HG03280 (cell line): ENCODE measurements at regions not wholly inside any gene's neighbourhood (a gene's known extent, or its start where the extent isn't known, plus 50 kb on each side); places are given as distances from the start of the nearest gene placed in this dataset.
"Not testable (repeated sequence)": the region's sequence is repeated elsewhere in the genome, so short reads cannot be mapped to it uniquely, and the experiment has no call there.

Experiments used
- ATAC-seq: cut with Tn5 transposase; IDR thresholded peaks from one replicate; pipeline ENCODE4 v1.9.1; 2021; ENCODE audit warnings: mild to moderate bottlenecking, moderate library complexity; ENCODE audit not compliant: unreplicated experiment

DNA sequence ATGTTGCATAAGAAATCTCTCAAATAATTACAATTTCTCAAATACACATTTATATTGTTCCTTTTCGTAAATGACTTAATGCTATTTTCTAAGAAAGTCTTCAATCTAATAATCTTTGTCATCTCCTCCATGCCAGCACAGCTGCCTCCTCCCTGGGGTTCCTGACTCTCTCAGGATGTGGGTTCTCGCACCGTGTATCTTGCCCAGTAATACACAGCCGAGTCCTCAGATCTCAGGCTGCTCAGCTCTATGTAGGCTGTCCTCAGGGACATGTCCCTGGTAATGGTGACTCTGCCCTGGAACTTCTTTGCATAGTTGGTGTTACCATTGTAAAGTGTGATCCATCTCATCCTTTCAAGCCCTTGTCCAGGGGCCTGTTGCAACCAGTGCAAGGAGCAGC, 1177.3 kb downstream of the TMEM121 start:
- not testable (repeated sequence) for ATAC-seq

DNA sequence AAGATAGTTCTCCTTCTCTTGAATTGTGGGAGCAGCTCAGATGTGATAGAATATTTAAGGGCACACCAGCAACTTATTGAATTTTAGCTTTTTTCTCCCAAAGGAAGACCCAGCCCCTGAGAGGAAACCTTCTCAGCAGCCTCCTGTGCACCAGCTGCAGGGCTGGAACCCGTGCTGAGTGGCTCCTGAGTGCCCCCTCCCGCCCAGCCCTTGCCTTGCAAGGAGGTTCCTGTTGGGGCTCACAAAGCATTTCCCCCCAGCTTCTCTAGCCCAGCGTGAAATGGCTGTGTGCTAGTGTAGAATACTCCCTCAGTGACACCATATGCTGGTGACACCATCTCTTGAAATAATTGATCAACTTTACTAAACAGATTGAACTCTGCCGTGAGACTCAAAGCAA, 1180.1 kb downstream of the TMEM121 start:
- ATAC-seq = not testable (repeated sequence)

DNA sequence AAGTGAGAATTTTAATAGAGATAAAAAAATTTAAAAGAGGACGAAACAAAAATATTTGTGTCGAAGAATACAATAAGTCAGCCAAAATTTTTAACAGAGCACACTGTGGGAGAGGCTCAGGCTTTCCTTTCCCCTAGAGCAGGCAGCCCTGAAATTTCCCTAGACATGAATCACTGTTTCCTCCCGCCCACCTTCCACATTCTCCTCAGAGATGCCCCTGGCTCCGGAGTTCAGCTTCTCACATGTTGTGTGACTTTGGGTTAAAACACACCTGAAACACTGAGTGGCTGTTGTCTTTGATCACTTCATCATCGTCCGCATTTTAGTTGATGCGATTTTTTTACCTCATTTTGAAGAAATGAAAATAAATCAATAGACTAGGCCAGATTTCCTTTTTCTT, 1183.8 kb downstream of the TMEM121 start:
- ATAC-seq = not testable (repeated sequence)

DNA sequence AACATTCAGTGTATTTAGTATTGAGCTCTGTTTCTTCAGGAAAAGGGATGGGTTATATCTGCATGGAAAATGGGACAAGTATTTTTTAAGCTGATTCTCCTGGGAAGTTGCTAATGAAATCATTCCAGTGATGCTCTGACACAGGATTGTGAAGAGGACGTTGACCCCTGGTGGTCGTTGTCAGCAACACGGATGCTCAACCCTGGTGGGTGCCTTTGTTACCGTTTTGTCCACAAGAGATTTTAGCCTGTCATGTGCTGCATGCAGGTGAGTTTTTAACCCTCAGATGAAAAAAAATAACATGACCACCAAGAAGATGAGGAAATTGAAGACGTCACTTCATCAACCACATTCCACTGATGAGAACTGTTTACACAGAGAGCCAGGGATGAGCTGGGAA, 1186.1 kb downstream of the TMEM121 start:
- not testable (repeated sequence) for ATAC-seq

DNA sequence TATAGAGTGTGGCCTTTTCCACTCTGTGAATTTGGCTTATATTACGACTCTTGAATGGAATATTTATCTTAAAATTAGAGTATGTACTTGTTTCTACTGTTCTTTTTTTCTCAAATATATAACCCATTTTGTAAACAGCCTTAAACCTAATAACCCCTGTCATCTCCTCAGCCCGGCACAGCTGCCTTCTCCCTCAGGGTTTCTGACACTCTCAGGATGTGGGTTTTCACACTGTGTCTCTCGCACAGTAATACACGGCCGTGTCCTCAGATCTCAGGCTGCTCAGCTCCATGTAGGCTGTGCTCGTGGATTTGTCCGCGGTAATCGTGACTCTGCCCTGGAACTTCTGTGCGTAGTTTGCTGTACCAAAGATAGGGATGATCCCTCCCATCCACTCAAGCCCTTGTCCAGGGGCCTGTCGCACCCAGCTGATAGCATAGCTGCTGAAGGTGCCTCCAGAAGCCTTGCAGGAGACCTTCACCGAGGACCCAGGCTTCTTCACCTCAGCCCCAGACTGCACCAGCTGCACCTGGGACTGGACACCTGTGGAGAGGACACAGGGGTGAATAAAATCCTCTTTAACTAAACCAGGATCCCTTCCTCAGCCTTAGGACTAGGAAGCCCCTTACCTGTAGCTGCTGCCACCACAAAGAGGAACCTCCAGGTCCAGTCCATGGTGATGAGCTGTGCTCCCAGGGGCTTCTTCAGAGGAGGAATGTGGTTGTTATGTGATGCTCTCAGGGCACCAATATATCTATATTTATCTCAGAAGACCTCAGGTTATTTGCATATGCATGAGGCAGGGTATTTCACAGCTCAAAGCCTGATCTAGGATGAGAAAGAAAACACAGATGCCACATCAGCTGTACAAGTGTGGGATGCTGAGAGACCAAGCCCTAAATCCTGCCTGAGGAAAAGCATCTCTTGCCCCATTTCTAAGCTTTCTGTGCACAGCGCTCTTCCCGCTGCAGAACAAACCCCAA, 1188.4 kb downstream of the TMEM121 start:
- not testable (repeated sequence) for ATAC-seq

DNA sequence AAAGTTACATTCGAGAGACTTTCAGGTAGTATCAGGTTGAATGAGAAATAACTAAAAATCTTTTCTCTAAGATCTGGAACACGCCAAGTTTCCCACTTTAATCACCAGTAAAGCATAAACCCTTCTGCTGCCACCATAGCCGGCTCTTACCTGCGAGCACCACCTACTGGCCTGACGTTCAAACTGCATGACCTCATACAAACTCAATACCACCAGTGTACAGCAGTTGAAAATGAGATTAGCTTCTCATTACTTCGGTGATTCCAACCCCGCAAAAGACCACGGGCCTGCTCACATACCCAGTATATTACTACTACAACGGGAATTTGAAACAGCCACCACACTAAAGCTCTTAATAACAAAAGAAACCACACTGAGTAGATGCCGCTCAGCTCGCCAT, 1191.2 kb downstream of the TMEM121 start:
- ATAC-seq = peak; percentile 72

DNA sequence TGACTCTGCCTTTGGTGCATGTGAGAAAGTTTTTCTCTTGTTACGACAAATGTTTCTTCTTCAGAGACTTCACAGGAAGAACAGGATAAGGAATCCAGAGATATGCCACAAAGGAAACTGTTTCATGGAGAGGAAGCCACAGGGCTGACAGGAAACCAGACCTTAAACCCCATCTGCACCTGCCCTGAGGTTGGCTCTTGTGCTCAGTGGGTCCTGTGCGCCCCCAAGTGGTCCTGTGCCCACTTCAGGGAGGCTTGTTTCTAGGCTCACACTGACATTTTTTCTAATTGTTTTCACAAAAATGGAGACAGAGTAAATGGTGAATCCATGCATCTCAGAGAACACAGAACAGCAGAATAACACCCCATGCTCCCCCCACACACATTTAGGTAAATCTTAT, 1193.5 kb downstream of the TMEM121 start:
- ATAC-seq = not testable (repeated sequence)

DNA sequence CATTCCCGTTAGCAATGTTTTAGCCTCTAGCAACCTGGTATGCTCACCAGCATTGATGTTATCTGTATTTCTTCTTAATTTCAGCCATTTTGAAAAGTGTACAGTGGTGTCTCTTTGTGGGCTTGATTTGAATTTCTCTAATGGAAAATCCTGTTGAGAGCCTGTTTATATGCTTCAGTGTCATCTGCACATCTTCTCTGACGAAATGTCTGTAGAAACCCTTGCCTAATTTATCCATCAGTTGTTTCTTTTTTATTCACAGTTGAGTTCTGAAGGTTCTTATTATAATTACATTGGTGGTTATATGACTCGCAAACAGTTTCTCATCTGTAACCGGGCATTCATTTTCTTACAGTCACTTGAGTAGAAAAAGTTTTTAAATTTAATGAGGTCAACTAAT, 1195.5 kb downstream of the TMEM121 start:
- not testable (repeated sequence) for ATAC-seq

DNA sequence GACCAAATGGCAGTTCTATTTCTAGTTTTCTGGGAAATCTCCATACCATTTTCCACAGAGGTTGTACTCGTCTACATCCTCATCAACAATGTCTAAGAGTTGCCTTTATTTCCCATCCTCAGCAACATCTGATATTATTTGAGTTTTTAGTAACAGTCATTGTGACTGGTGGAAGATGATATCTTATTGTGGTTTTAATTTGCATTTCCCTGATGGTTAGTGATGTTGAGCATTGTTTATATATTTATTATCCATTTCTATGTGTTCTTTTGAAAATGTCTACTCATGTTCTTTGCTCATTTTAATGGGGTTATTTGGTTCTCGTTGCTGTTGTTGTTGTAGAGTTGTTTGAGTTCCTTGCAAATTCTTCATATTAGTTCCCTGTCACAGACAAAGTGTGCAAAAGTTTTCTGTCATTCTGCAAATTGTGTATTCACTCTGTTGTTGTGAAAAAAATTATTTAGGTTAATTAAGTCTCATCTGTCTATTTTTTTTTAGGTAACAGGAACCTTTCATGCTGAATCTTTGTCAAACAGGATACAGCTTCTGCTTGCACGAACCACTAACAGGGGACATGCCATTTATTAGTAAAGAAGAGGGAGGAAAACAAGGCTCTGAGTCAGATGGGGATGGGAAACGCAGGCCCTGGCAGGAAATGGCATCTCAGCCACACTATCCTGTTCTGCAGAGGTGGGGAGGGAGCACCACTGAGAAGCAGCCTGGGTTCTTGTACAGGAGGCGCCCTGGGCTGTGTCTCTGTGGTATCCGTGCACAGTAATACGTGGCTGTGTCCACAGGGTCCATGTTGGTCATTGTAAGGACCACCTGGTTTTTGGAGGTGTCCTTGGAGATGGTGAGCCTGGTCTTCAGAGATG, 1196.7 kb downstream of the TMEM121 start:
- not testable (repeated sequence) for ATAC-seq

DNA sequence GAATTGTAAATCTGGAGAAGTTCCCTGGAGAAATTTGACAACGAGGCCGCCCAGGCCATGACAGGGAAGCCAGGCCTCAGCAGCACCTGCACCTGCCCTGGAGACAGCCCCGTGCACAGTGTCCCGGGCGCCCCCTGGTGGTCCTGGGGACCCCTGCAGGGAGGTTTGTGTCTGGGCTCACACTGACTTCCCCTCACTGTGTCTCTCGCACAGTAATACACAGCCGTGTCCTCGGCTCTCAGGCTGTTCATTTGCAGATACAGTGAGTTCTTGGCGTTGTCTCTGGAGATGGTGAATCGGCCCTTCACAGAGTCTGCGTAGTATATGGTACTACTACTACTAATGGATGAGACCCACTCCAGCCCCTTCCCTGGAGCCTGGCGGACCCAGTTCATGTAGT, 1201.6 kb downstream of the TMEM121 start:
- ATAC-seq = not testable (repeated sequence)

DNA sequence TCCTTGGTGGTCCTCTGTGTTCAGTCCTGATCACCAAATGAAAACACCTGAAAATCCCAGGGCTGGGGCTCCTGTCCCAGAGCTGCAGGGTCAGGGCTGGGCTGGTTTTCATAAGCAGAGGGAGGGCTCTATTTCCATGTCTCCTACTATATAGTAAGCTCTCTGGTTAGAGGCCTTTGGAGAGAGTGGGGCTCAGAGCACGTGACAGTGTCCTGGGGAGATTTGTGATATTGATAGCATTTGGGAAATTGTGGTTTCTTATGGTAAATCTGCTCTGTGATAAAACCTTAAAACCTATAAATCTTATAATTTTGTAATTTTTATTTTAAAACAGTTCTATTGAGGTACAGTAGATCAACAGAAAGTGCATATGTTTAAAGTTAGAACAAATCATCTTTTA, 1202.2 kb downstream of the TMEM121 start:
- ATAC-seq = no peak

DNA sequence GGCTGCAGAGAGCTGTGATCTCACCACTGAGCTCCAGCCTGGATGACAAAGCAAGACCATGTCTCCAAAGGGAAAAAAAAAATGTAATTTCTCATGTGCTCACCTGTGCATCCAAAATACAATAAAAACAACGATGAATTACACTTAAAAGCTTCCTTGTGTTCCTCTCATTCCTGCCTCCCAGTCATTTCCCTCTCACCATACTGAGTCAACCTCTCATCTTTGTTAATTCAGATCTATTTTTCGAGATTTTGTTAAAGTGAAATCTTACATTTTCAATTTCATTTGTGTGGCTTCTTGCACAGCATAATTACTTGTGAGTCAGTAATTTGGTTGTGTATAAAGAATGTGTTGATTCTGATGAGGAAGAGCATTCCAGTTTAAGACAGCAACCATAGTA, 1203.2 kb downstream of the TMEM121 start:
- no peak for ATAC-seq

DNA sequence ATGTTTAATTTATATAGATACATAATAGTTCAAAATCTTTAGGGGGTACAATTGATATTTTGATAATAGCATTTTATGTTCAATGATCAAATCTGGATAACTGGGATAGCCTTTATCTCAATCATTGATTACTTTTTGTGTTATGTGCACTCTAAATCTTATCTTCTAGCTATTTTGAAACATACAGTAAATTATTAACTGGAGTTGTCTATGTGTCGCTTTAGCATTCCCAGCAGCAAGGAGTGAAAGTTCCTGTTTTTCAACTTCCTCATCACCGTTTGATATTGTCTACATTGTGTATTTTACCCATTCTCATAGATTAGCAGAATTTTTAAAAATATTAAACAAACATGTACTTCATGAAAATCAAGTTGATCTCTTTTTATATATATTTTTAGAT, 1207.4 kb downstream of the TMEM121 start:
- ATAC-seq = no peak

DNA sequence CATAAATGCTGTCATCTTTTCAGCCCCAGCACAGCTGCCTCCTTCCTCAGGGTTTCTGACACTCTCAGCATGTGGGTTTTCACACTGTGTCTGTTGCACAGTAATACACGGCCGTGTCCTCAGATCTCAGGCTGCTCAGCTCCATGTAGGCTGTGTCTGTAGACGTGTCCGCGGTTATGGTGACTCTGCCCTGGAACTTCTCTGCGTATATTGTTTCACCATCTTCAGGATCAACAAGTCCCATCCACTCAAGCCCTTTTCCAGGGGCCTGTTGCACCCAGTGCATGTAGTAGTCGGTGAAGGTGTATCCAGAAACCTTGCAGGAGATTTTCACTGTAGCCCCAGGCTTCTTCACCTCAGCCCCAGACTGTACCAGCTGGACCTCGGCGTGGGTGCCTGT, 1210.6 kb downstream of the TMEM121 start:
- ATAC-seq = no peak

DNA sequence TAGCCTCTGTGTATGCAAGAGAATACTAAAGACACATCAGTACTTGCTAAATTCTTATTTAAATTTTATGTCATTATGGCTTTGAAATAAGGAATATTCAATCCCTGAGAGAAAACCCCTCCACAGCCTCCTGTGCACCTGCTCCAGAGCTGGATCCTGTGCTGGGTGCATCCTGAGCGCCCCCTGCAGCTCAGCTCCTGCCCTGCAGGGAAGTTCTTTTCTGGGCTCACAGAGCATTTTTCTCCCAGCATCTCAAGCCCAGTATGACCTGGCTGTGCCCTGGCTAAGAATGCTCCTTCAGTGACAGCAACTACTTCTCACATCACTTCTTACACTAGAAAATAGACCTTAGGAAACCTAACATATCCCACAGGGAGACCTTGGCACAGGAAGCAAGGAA, 1211.7 kb downstream of the TMEM121 start:
- ATAC-seq = no peak

DNA sequence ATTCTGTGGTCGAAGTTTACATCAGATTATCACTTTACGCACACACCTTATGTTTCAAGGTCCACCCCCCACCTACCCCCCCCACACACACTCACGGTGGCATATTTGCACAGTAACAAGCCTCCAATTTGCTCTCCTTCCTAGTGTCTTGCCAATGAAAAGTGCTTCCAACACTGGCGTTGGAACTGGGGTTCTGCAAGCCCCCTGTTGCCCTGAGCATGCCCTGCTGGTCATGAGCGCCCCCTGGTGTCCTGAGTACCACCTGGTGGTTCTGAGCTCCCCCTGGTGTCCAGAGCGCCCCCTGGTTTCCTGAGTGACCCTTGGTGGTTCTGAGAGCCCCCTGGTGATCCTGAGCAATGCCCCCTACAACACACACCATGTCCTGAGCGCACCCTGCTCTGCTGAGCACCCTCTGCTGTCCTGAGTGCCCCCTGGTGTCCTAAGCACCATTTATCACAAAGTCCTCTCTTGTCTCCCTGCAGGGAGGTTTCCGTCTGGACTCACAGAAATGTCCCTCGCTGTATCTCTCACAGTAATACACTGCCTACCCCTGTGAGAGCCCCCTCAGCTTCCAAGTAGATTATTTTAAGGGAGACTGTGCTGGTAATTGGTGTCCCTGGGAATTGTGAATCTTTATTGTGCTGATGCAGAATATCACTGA, 1212.3 kb downstream of the TMEM121 start:
- ATAC-seq = not testable (repeated sequence)

DNA sequence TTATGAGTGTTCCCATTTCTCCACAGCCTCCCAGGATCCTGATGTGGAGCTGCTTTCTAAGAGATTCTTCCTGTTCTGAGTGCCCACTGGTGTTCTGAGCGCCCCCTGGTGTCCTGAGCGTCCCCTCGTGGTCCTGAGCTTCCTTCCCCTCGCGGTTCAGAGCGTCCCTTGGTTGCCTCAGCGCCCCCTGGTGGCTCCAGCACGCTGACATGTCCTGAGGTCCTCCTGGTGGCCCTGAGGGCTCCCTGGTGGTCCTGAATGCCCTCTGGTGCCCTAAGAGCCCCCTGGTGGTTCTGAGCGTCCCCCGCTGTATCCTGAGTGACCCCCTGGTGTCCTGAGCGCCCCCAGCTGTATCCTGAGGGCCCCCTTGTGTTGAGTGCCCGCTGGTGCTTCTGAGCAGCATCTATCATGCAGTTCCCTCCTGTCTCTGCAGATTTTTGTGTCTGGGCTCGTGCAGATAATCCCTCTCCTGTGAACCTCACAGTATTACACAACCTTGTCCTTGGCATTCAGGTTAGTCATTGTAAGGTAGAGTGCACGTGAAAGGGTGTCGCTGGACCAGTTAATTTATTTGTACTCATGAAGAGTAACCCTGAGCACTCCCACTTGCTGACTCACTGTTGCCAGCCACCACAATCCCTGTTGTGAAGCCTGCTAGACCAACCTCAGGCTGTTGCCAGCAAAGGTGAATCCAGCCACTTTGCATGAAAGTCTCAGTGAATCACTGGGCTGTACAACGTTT, 1214.9 kb downstream of the TMEM121 start:
- ATAC-seq = peak; percentile 81

DNA sequence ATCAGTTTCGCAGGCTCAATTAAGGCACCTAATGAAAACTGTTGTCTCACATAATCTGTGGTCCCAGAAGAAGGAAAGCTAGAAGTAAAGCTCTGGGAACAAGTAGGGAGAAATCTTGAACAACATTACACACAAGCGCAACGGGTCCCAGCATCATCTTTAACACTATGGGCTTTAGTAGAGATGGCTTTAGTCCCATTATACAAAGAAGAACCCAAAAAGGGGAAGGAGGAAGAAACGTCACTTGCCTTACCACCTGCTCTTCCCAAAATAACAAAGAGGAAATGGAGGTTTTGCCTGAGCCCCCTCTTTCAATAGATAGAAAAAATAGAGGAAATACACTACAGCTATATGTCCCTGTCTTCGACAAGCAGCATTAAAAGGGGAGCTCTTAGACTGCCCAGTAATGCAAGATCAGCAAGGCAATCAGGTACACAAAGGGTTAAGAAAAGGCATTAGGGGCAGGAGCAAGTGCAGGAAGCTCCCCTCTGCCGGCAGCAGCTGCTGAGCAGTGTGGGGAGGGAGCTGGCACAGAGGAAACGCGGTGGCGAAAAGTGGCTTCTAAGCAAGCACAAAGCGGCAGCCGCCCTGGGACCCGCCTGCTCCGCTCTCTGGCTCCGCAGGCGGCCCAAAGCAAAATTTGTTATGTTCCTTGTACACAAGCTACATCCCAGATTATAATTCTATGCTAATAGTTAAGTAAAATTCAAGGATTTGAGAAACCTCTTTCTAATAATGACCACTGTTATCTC, 1218.8 kb downstream of the TMEM121 start:
- not testable (repeated sequence) for ATAC-seq

DNA sequence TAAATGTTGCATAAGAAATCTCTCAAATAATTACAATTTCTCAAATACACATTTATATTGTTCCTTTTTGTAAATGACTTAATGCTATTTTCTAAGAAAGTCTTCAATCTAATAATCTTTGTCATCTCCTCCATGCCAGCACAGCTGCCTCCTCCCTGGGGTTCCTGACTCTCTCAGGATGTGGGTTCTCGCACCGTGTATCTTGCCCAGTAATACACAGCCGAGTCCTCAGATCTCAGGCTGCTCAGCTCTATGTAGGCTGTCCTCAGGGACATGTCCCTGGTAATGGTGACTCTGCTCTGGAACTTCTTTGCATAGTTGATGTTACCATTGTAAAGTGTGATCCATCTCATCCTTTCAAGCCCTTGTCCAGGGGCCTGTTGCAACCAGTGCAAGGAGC, 1223.7 kb downstream of the TMEM121 start:
- not testable (repeated sequence) for ATAC-seq

DNA sequence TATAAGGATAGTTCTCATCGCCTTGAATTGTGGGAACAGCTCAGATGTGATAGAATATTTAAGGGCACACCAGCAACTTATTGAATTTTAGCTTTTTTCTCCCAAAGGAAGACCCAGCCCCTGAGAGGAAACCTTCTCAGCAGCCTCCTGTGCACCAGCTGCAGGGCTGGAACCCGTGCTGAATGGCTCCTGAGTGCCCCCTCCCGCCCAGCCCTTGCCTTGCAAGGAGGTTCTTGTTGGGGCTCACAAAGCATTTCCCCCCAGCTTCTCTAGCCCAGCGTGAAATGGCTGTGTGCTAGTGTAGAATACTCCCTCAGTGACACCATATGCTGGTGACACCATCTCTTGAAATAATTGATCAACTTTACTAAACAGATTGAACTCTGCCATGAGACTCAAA, 1227.4 kb downstream of the TMEM121 start:
- ATAC-seq = not testable (repeated sequence)
